Right lobe of liver (tissue), 4 donors: ENCODE measurements at regions not wholly inside any gene's neighbourhood (a gene's known extent, or its start where the extent isn't known, plus 50 kb on each side); places are given as distances from the start of the nearest gene placed in this dataset.

ENCODE experiments used
- CTCF ChIP-seq, 4 donors: fragments of 200-600 bp in 3 of 4; fragments of 450-650 bp in 1 of 4; IDR thresholded peaks; one replicate each; pipeline versions ENCODE4 v1.5.1 to v1.8.0; 2016 to 2022; ENCODE audit warnings: antibody characterized with exemption in 4 of 4, mild to moderate bottlenecking in 2 of 4
- POLR2A ChIP-seq: fragments of 450-650 bp; IDR thresholded peaks from one replicate; pipeline ENCODE4 v1.6.1; 2017; ENCODE audit warnings: antibody characterized with exemption, mild to moderate bottlenecking
- donor health status: DM: no; HTN: no; CAD: no.
- donor health status: DM: no; HTN: no; CAD: no.
- donor health status: DM: no; HTN: yes; CAD: no.

GRCh38 chr9:115601434-115601833 is 483.5 kb upstream of the TNC start:
- no peak for TF ChIP-seq POLR2A
- TF ChIP-seq CTCF (IDR thresholded peaks at IDR 0.05): no peak
